MCF 10A (cell line): ENCODE measurements at regions not wholly inside any gene's neighbourhood (a gene's known extent, or its start where the extent isn't known, plus 50 kb on each side); places are given as distances from the start of the nearest gene placed in this dataset.

Source experiments
- BruUV-seq: library from RNA; stranded (reverse); fragments of 400-500 nt; replicated peaks from 2 replicates; lab custom pipeline; 2021; lab: Mats Ljungman, UMichigan
- CTCF ChIA-PET: fragments of 300-600 bp; sonication (Branson Sonifier 250); formaldehyde crosslinking; extraction: SDS; loops from one replicate; lab custom pipeline; 2021; ENCODE audit warnings: antibody characterized with exemption, inconsistent platforms; lab: Yijun Ruan, JAX
- POLR2A ChIA-PET: fragments of 300-600, 350-650 bp; sonication (Branson Sonifier 250); formaldehyde crosslinking; extraction: SDS; loops from one replicate; lab custom pipeline; 2020; ENCODE audit warnings: antibody characterized with exemption, inconsistent platforms; lab: Yijun Ruan, JAX
- DNase-seq: peaks from one replicate; pipeline ENCODE4 v3.0.0-alpha.2; 2018; ENCODE audit not compliant: unreplicated experiment
- H3K27ac Mint-ChIP-seq: one replicate; pipeline ENCODE4 v1.8.0; 2022; ENCODE audit warnings: mild to moderate bottlenecking, low read depth, mixed read lengths; ENCODE audit not compliant: unreplicated experiment
- H3K27me3 Mint-ChIP-seq: one replicate; pipeline ENCODE4 v1.8.0; 2022; ENCODE audit warnings: mixed read lengths; ENCODE audit not compliant: insufficient read depth, unreplicated experiment
- H3K36me3 Mint-ChIP-seq: one replicate; pipeline ENCODE4 v1.8.0; 2022; ENCODE audit warnings: mild to moderate bottlenecking, moderate library complexity, mixed read lengths; ENCODE audit not compliant: insufficient read depth, unreplicated experiment
- H3K4me1 Mint-ChIP-seq: one replicate; pipeline ENCODE4 v1.8.0; 2022; ENCODE audit warnings: mixed read lengths; ENCODE audit not compliant: insufficient read depth, unreplicated experiment
- H3K4me3 Mint-ChIP-seq: one replicate; pipeline ENCODE4 v1.8.0; 2022; ENCODE audit warnings: mild to moderate bottlenecking, moderate library complexity, mixed read lengths; ENCODE audit not compliant: unreplicated experiment
- H3K9me3 Mint-ChIP-seq: one replicate; pipeline ENCODE4 v1.8.0; 2022; ENCODE audit warnings: mixed read lengths; ENCODE audit not compliant: unreplicated experiment
- intact Hi-C: fragments of 100-400 bp; cut with micrococcal nuclease; formaldehyde crosslinking; loops from 2 replicates; pipeline ENCODE4 v1.14.1; 2022
- TF ChIP-seq, protein P1 (sequence below): fragments of 200-600 bp; IDR thresholded peaks from one replicate; pipeline ENCODE4 v1.8.0; 2022; ENCODE audit warnings: antibody characterized with exemption, mild to moderate bottlenecking; ENCODE audit not compliant: unreplicated experiment

GRCh38 chr2:175553910-175554309 lies 372.4 kb upstream of the ATP5MC3 start:
- H3K27me3 Mint-ChIP-seq: peaks cover 55% of the 10 kb centered on the region
- intact Hi-C loops: no loop called here
- H3K27ac Mint-ChIP-seq: no peak overlapping the region
- TF ChIP-seq, protein P1, sequence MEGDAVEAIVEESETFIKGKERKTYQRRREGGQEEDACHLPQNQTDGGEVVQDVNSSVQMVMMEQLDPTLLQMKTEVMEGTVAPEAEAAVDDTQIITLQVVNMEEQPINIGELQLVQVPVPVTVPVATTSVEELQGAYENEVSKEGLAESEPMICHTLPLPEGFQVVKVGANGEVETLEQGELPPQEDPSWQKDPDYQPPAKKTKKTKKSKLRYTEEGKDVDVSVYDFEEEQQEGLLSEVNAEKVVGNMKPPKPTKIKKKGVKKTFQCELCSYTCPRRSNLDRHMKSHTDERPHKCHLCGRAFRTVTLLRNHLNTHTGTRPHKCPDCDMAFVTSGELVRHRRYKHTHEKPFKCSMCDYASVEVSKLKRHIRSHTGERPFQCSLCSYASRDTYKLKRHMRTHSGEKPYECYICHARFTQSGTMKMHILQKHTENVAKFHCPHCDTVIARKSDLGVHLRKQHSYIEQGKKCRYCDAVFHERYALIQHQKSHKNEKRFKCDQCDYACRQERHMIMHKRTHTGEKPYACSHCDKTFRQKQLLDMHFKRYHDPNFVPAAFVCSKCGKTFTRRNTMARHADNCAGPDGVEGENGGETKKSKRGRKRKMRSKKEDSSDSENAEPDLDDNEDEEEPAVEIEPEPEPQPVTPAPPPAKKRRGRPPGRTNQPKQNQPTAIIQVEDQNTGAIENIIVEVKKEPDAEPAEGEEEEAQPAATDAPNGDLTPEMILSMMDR: no peak
- CTCF ChIA-PET: interaction anchor here (0.5 to 1.0 kb wide), 2 partner anchors 136 to 187 kb away, joined by 3 read pairs; no protein-coding TSS in a partner anchor
- no peaks in the 10 kb centered on the region for H3K9me3 Mint-ChIP-seq
- POLR2A ChIA-PET: interaction anchor here (0.7 kb wide), 1 partner anchor 191 kb away, joined by 3 read pairs; no protein-coding TSS in a partner anchor
- DNase-seq: no peak
- no peaks in the 10 kb centered on the region for H3K36me3 Mint-ChIP-seq
- no peak overlapping the region for H3K4me3 Mint-ChIP-seq
- peaks cover 5% of the 10 kb centered on the region for H3K4me1 Mint-ChIP-seq
- no TSS peak for BruUV-seq

DNA sequence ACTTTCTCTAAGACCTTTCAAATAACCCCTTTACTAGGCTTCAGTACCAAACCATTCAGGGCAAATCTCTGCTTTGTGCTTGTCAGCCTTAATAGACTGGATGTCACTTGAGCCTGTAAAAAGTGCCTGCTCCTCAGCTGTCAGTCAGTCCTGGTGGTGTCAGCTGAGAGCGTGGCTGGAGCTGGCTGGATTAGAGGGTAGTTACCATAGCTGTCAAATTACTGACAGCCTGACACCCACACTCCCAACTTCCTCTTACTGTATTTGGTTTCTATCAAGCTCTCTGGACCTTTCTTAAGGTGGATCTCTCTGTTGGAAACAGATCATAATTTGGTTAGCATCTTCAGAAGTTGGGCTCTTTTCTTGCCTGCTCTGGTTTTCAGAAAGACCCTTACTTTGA lies 371.4 kb upstream of the ATP5MC3 start:
- Mint-ChIP-seq H3K27me3 (peaks cover 56% of the 10 kb centered on the region), H3K9me3 (no peaks in the 10 kb centered on the region), H3K36me3 (no peaks in the 10 kb centered on the region), H3K27ac (no peak overlapping the region), H3K4me3 (no peak overlapping the region), H3K4me1 (peaks cover 5% of the 10 kb centered on the region)
- CTCF ChIA-PET: interaction anchor here (1.0 kb wide), 1 partner anchor 137 kb away, joined by 3 read pairs; no protein-coding TSS in a partner anchor
- DNase-seq: no peak
- POLR2A ChIA-PET: interaction anchor here (0.8 to 1.2 kb wide), 2 partner anchors 48 to 81 kb away, joined by 3 to 4 read pairs; no protein-coding TSS in a partner anchor
- TF ChIP-seq, protein P1: no peak
- BruUV-seq: no TSS peak
- intact Hi-C loops: no loop called here

DNA sequence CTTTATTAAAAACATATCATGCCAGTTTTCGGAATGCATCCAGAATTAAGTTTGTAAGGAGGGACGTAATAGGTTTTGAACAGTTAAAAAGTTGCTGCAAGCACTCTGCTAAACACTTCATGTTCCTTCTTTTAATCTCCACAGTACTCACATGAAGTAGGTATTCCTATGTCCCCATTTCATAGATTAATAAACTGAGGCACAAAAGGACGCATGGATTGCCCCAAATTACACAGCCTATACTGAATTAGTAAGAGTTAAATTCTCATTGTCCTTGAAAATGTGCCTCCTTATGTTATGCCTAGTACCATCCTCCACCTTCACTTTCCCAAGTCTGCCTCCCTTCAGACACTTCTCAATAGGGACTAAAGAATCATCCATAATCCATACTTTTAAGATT lies 358.9 kb upstream of the ATP5MC3 start:
- intact Hi-C loops: no loop called here
- H3K9me3 Mint-ChIP-seq: no peaks in the 10 kb centered on the region
- no peak for DNase-seq
- H3K36me3 Mint-ChIP-seq: no peaks in the 10 kb centered on the region
- TF ChIP-seq, protein P1: no peak
- no peaks in the 10 kb centered on the region for H3K4me1 Mint-ChIP-seq
- H3K27ac Mint-ChIP-seq: no peak overlapping the region
- POLR2A ChIA-PET: no interaction called here
- H3K27me3 Mint-ChIP-seq: peaks cover 15% of the 10 kb centered on the region
- CTCF ChIA-PET: no interaction called here
- no peak overlapping the region for H3K4me3 Mint-ChIP-seq
- no TSS peak for BruUV-seq

- no peak overlapping the region for H3K4me3 Mint-ChIP-seq
- intact Hi-C loops: no loop called here
- TF ChIP-seq, protein P1: no peak
- H3K36me3 Mint-ChIP-seq: no peaks in the 10 kb centered on the region
- no TSS peak for BruUV-seq
- peaks cover 6% of the 10 kb centered on the region for H3K27me3 Mint-ChIP-seq
- DNase-seq: no peak
- ChIA-PET CTCF (no interaction called here), POLR2A (no interaction called here)
- no peaks in the 10 kb centered on the region for H3K4me1 Mint-ChIP-seq
- no peak overlapping the region for H3K27ac Mint-ChIP-seq
- H3K9me3 Mint-ChIP-seq: no peaks in the 10 kb centered on the region
Measured at GRCh38 chr2:175539122-175539521, 357.6 kb upstream of the ATP5MC3 start.
